Activated CD8-positive, alpha-beta T cell treated with anti-CD3 and anti-CD28 coated beads for 36 hours (primary cell): ENCODE measurements at regions not wholly inside any gene's neighbourhood (a gene's known extent, or its start where the extent isn't known, plus 50 kb on each side); places are given as distances from the start of the nearest gene placed in this dataset.

Experiments used
- ATAC-seq: fragments of 200-7000 bp; cut with Tn5 transposase; one replicate; pipeline ENCODE4 v1.10.0; 2021; ENCODE audit warnings: mild to moderate bottlenecking, moderate library complexity
- CTCF ChIA-PET: fragments of 350-600 bp; sonication (Branson Sonifier 250); formaldehyde crosslinking; loops from one replicate; lab custom pipeline; 2021; ENCODE audit warnings: antibody characterized with exemption; lab: Charles Lee
- POLR2A ChIA-PET: fragments of 350-600 bp; sonication (Branson Sonifier 250); formaldehyde crosslinking; loops from one replicate; lab custom pipeline; 2021; ENCODE audit warnings: antibody characterized with exemption; lab: Charles Lee
- DNase-seq: peaks from one replicate; pipeline ENCODE4 v3.0.0-alpha.2; 2020
- H3K27ac Mint-ChIP-seq: one replicate; pipeline ENCODE4 v1.8.0; 2021; ENCODE audit warnings: mild to moderate bottlenecking, mixed read lengths
- H3K27me3 Mint-ChIP-seq: one replicate; pipeline ENCODE4 v1.8.0; 2021; ENCODE audit warnings: mixed read lengths
- H3K36me3 Mint-ChIP-seq: one replicate; pipeline ENCODE4 v1.8.0; 2021; ENCODE audit warnings: low read depth, mixed read lengths
- H3K4me1 Mint-ChIP-seq: one replicate; pipeline ENCODE4 v1.8.0; 2021; ENCODE audit warnings: low read depth, mixed read lengths
- H3K4me3 Mint-ChIP-seq: one replicate; pipeline ENCODE4 v1.8.0; 2021; ENCODE audit warnings: mild to moderate bottlenecking, moderate library complexity, mixed read lengths
- H3K9me3 Mint-ChIP-seq: one replicate; pipeline ENCODE4 v1.8.0; 2021; ENCODE audit warnings: mixed read lengths
- CTCF ChIP-seq: fragments of 200-600 bp; IDR thresholded peaks from one replicate; pipeline ENCODE4 v1.8.0; 2022; ENCODE audit warnings: antibody characterized with exemption, mild to moderate bottlenecking
- intact Hi-C: fragments of 100-400 bp; cut with micrococcal nuclease; formaldehyde crosslinking; loops from one replicate; pipeline ENCODE4 v1.10.0; 2022

- ATAC-seq (no peak), DNase-seq (no peak)
- Mint-ChIP-seq H3K9me3 (no peaks in the 10 kb centered on the region), H3K27me3 (no peaks in the 10 kb centered on the region), H3K4me3 (no peak overlapping the region), H3K36me3 (no peaks in the 10 kb centered on the region), H3K27ac (no peak overlapping the region), H3K4me1 (no peaks in the 10 kb centered on the region)
- intact Hi-C loops, result no loop called here
- ChIA-PET POLR2A (no interaction called here), CTCF (no interaction called here)
- no peak for TF ChIP-seq CTCF
Measured at GRCh38 chr13:109275139-109275745, 511.1 kb downstream of the IRS2 start.

GRCh38 chr13:109274188-109274821, 512.1 kb downstream of the IRS2 start:
- Mint-ChIP-seq H3K36me3 (no peaks in the 10 kb centered on the region), H3K27ac (no peak overlapping the region), H3K4me3 (no peak overlapping the region), H3K27me3 (no peaks in the 10 kb centered on the region), H3K9me3 (no peaks in the 10 kb centered on the region), H3K4me1 (no peaks in the 10 kb centered on the region)
- TF ChIP-seq CTCF, result no peak
- POLR2A ChIA-PET, result no interaction called here
- ATAC-seq, result no peak
- intact Hi-C loops, result no loop called here
- DNase-seq, result no peak
- CTCF ChIA-PET, result no interaction called here

GRCh38 chr13:109273326-109273751, 513.0 kb downstream of the IRS2 start:
- Mint-ChIP-seq H3K27me3 (no peaks in the 10 kb centered on the region), H3K9me3 (no peaks in the 10 kb centered on the region), H3K27ac (no peak overlapping the region), H3K4me3 (no peak overlapping the region), H3K36me3 (no peaks in the 10 kb centered on the region), H3K4me1 (no peaks in the 10 kb centered on the region)
- intact Hi-C loops, result no loop called here
- ChIA-PET POLR2A (no interaction called here), CTCF (no interaction called here)
- DNase-seq, result no peak
- no peak for ATAC-seq
- TF ChIP-seq CTCF, result no peak

- DNase-seq (no peak), ATAC-seq (no peak)
- Mint-ChIP-seq H3K4me3 (no peak overlapping the region), H3K27me3 (no peaks in the 10 kb centered on the region), H3K36me3 (no peaks in the 10 kb centered on the region), H3K9me3 (no peaks in the 10 kb centered on the region), H3K27ac (no peak overlapping the region), H3K4me1 (no peaks in the 10 kb centered on the region)
- TF ChIP-seq CTCF, result no peak
- intact Hi-C loops, result no loop called here
- CTCF ChIA-PET, result no interaction called here
- POLR2A ChIA-PET, result interaction anchor here (0.6 kb wide), 1 partner anchor 83 kb away, joined by 4 read pairs; no protein-coding TSS in a partner anchor
Measured at GRCh38 chr13:109272595-109273325, 513.6 kb downstream of the IRS2 start.
